NCI-H2196 treated with DMSO at 0.1 percent for 48 hours (cell line): ENCODE measurements at regions not wholly inside any gene's neighbourhood (a gene's known extent, or its start where the extent isn't known, plus 50 kb on each side); places are given as distances from the start of the nearest gene placed in this dataset.

ENCODE experiments used
- DNase-seq: peaks from one replicate; lab custom pipeline; 2025; ENCODE audit not compliant: unreplicated experiment; lab: John Stamatoyannopoulos, UW

GRCh38 chr12:96131230-96131788 lies 62.9 kb upstream of the ELK3 start:
- DNase-seq, result no peak

GRCh38 chr12:96132819-96133218 lies 61.4 kb upstream of the ELK3 start:
- DNase-seq, result no peak

GRCh38 chr12:96134200-96134599 lies 60.0 kb upstream of the ELK3 start:
- no peak for DNase-seq

GRCh38 chr12:96136161-96136560 lies 58.0 kb upstream of the ELK3 start:
- DNase-seq, result no peak

GRCh38 chr12:96136725-96137378 lies 57.3 kb upstream of the ELK3 start:
- no peak for DNase-seq

- DNase-seq, result no peak
Observed at GRCh38 chr12:96140174-96140573, 54.0 kb upstream of the ELK3 start.

- no peak for DNase-seq
Observed at GRCh38 chr12:96141216-96141912, 52.8 kb upstream of the ELK3 start.

GRCh38 chr12:96143392-96143791 lies 50.8 kb upstream of the ELK3 start:
- no peak for DNase-seq

- DNase-seq, result no peak
Observed at GRCh38 chr12:96143827-96144565, 50.2 kb upstream of the ELK3 start.
